UCSD-AML1 (cell line): ENCODE measurements at regions not wholly inside any gene's neighbourhood (a gene's known extent, or its start where the extent isn't known, plus 50 kb on each side); places are given as distances from the start of the nearest gene placed in this dataset.

Experiments
- DNase-seq: peaks from one replicate; lab custom pipeline; 2025; ENCODE audit not compliant: unreplicated experiment; lab: John Stamatoyannopoulos, UW

DNA sequence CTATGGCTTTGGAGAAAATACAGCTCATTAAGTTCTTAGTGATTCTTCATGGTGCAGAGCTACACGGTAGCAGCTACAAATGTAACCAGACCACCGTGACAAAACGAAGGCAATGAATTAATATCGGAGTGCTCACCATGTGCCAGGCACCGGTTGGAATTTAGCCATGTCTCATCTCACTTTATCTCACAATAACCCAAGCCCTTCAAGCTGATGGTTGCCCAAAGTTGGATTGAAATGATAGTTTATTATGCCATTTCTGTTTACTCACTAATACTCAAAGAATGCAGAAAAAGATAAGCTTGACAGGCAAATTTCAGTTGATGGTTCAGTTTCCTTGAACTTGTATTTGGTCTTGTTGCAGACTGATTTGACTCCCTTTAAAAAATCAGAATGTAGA, 312.6 kb downstream of the SKIDA1 start:
- DNase-seq: no peak

DNA sequence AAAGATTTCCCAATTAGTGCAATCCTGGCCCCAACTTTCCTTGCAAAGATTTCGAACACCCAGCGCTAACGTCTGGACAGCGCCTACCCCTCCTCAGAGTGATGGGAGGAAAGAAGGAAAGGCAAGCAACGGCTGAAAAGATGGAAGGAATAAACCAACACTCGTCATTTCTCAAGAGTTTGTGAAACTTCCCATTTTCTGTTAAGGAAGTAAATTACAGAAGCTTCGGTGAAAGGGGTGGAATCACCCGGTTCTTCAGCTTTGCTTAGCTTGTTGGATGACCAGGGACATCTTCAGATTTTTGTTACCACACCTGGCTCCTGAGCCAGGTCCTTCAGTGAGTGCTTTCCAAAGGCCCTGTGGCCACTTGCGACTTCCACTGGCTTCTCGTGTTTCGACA, 313.1 kb downstream of the SKIDA1 start:
- DNase-seq: no peak

DNA sequence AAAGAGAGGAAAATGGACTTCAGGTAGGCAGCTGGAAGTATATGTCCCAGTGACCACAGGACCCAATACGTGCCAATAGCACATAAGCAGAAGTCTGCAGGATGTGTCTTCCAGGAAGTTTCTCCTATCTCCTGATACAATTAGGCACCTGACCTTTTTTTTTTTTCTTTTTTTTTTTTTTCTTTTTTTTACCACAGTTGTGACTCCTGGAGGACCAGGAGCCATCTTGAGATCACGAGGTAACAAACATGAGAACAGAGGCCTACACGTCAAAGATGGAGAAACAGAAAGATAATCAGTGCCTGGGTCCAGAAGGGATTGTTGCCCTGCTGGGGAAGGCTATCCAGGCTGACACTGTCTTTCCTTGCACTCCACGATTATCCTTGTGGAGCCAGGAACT, 312.4 kb upstream of the NEBL start:
- DNase-seq: no peak

DNA sequence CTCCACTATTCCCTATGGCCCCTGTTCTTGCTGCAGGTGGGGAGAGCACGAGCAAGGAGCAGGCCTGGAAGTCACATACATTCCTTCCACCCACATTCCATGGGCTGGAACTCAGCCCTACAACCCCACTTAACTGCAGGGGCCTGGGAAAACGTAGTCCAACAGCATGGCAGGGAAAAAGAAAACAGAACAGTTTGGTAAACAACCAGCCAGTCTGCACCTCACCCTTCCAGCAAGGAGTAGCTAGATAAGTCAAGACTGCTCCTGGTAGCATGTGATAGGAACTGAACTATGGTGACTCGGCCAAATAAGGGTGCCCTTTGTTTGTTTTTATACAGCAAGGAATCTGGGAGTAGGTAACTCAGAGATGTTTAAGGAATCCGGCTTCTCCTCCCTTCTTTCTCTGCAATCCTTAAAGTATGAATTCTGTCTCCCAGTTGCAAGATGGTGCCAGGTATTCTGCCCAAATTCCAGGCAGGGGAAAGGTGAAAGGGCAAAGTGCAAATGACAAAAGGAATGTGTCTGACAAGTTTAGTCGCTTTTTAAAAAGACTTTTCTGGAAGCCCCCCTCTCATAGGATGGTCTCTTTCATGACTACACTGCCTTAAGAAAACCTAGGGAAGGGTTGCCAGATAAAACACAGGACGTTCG, 311.7 kb upstream of the NEBL start:
- no peak for DNase-seq

DNA sequence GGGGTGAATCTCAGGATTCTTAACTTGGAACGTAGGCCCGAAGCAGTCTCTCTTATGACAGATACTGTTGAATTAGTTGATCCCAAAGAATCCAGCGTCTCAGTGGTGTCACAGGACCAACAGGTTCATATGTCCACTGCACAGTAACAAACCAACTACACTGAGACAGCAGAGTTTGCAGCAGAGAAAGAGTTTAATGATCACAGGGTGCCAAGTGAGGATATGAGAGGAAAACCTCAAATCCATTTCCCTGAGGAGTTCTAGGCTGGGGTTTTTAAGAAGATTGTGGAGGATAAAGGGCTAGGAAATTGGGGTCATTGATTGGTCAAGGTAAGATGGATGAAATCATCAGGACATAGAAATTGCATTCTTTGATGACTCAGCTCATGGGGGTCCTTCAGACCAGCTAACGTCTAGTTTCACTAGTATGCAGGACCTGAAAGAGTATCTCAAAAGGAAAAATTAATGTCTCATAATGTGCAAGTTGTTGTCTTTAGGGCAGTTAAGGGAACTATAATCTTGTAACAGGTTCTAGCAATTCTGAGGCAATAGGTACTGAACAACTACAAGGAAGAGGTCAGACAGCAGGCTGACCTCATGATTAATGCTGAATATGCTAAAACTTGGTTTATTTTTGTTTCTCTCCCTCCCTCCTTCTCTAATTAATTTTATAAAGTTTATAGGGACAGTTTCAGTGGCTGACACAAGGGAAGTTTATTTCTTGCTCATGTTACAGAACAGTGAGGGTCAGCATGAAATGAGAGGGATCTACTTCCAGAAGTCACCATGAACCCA, 310.9 kb upstream of the NEBL start:
- DNase-seq: no peak

DNA sequence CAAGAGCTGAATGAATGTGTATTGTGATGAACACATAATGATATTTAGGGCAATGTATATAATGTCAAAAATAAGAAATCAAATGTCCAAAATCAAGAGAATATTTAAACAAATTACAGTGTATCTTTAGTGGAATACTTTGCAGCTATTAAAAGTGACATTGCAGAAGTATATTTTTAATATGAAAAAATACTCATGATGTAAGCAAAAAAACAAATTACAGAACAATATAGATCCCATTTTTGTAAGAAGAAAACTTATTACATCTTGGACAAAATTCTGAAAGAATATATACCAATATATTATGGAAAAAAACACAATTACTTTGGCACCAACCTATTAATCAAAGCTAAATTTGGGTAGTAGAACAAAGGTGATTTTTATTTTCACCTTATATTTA, 308.2 kb upstream of the NEBL start:
- DNase-seq: no peak

DNA sequence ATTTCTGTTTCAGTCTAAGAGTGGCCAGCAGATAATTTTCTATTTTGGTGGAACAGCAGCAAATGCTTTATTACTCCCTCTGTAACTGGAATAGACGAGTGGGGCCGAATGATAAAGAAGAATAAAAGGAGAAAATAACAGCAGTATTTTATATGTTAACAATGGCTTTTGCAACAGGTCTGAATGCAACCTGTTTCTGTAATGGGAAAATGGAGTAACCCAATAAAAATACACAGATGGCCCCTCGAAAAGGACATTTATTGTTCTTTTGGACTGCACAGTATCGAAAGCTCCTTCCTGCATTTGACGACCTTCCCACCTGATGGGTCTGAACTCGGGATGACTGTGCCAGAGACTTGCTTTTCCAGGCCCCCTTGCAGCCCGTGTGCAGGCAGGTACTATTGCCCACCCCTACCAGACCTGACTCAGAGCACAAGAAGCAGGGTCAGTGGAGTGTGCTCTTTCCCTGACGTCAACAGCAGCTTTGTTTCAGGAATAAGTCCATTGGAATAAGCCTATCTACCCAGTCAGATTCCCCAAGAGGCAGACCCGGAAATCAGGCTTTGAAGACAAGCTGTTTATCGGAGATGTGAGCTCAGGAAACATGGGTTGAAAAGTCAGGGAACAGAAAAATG, 306.5 kb upstream of the NEBL start:
- DNase-seq: no peak

DNA sequence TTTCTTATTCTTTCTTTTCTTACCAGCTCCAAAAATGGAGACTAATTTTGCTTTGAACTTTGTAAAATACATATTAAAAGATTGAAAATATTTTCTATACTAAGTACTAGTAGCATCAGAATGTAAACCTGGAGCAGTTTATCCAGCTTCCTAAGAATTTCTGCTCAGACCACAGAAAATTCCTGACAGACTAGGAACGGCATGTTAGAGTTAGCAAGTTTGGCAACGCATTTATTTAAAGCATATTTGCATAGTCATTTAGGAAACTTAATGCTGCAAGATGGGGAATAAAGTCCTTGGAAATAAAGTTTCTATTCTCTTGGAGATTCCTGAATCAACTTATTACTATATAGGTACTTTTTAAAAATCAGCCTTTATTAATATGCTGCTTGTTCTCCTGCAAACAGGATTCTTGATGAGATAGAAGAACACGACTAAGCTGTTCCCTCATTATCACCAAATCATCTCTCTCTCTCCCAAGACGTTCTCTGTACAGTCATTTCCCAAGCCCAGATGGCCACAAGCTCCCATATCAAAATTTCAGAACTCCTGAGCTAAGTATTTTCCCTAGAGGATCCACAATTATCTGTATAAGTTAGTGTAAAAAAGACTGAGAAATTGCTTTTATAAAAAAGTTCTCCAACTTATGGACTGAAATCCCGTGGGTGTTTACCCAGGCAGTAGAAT, 305.8 kb upstream of the NEBL start:
- no peak for DNase-seq

DNA sequence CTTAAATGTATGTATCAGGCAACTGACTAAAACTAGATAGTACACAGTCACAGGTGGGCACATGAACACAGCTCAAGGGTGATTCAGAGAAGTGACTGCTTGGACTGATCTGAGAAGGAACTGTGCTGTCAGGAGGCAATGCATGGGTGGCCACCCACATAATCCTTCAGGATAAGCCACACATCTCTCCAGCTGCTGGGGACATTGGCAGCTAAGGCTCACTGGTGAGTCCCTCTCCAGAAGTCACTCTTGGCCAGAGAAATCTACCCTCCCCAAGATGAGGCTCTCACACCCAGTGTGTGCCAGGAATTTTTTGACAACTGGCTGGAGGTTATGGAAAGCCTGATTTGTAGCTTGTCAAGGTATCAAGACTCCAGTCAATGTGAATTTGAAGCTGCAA, 302.4 kb upstream of the NEBL start:
- no peak for DNase-seq

DNA sequence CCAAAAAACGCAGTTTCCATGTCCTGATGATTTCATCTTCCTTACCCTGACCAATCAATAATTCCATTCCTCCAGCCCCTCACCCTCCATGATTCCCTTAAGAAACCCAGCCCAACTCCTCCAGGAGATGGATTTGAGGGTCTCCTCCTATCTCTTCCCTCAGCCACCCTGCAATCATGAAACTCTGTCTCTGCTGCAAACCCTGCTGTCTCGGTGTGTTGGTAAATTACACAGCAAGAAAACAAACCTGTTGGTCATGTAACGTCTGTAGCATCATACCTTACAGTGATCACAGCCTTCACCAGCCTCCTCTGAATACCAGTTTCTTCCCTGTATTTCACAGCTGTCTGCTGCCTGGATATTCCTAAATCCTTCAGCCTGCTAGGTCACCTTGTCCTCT, 300.7 kb upstream of the NEBL start:
- no peak for DNase-seq

DNA sequence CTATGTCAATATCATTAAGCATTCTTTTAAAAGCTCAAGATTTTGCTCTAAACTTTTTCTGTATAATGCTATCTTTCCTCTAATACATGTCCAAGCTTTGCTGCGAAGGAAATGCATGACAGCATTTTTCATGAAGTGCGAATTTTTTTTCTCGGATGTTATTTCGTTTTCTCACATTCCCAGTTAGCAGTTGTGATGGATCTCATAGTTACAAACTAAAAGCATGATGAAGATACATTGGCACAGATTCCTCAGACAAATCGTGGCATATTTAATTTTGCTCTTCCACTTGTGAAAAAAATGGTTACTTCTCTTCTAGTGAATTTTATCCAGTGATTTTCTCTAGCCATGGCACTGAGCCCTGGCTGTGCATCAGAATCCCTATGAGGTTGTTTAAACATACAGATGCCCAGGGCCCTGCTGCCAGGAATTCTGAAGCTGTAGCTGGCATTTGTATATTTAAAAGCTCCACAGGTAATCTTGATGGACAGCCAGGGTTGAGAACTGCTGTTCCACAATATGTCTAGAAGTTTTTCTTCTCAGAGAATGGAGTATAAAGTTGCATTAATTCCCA, 299.8 kb upstream of the NEBL start:
- no peak for DNase-seq

DNA sequence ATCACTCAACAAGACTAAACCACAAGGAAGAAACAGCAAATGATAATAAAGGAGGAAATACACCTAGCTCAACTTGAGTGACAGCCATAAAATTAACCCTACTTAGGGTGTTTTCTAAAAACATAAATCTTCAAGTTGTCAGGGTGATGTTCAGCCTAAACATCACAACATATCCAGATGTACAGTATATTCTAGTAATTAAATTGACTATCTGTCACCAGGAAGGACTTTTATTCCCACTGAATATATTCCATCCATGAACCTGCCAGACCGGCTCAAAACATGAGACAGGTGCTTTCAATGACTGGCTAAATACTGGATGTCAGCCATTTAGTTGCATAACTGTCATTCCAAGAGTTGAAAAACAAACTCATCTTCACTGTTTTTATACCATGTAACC, 298.1 kb upstream of the NEBL start:
- DNase-seq: no peak

DNA sequence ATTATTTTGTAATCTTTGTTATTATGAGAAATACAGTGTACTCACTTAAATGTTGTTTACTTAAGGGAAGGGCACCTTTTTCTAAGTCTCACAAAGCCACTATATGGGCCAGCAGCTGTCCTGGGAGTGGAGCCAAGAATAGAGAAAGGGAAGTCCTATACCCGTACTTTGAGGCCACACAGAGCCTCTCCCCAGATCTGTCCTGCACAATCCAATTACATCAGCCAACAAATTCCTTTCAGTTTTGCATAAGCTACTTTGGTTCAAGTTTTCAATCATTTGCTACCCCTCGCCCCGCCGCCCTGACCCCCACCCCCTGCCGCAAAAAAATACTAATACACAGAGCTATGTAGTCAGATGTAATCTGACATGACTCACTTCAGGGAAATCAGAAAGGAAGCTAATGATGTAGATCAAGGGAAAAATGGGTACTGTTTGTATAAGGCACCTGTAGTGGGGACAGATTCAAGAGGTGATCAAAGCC, 297.4 kb upstream of the NEBL start:
- DNase-seq: no peak

DNA sequence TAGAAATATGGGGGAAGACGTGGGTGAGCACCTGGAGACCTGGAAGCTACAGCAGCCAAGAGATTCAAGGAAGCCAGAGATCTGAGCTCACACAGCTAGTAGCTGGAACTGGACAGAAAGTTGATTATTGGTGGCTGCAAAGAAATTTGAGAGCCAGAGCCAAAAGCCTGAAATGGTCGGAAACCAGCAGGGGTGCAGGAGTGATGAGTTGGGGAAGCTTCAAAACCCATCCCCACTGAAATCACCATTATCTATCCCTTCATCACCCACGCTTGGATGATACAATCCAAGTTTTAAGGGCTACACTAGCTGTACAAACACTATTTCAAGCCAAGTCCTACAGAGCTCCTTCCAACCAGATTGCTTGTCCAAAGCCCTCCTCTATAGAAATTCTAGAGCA, 296.1 kb upstream of the NEBL start:
- DNase-seq: no peak

DNA sequence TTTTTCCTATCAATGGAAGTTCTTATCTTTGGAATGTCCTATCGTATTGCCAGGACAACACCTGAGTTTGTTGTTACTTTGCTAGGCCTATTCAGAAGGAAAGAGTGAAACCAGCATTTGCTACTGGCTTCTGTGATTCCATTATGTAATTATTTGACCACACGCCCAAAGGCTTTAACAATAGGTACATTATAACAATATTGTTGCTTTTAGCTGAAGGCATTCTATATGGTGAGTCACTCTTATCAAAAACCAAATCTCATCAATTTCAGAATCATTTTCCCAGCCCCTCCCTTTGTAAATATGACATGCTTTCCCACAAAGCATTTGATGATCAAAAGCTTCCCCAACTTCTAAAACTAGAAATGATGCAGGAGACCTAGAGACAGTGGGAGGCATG, 294.4 kb upstream of the NEBL start:
- no peak for DNase-seq

DNA sequence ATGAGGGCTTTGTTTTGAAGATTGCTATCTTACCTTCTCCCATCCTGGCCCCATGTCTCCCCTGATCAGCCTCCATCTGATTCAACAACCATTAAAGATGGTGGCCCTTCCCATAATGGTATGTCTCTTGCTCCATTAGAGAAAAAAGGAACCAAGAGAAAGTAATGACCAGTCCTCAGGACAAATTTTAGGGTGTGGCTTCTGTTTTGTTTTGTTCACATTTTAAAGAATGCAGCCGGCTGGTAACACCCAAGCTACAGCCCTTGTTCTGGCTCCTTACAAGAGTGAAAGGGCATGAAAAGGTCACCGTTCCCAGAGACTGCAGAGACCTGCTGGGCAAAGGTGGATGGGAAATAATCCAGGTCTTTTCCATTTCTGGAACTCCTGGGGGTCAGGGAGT, 287.9 kb upstream of the NEBL start:
- DNase-seq: no peak

DNA sequence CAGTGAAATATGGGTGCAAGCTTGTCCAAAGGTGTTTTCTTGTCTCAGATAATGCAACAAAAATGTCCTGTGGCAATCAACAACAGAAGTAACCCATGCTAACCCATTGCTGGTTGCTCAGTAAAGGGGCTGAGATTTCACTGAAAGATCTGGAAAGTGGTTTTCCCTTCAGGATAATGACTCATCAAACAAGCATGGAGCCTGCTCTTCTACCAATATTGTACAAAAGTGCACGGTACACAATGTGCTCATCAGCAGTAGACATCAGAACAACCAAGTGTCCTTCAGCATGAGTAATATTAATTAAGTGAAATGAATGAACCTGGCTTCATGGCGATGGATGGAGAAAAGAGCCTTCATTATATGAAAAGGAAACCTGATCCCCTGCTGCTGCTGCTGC, 287.1 kb upstream of the NEBL start:
- no peak for DNase-seq

DNA sequence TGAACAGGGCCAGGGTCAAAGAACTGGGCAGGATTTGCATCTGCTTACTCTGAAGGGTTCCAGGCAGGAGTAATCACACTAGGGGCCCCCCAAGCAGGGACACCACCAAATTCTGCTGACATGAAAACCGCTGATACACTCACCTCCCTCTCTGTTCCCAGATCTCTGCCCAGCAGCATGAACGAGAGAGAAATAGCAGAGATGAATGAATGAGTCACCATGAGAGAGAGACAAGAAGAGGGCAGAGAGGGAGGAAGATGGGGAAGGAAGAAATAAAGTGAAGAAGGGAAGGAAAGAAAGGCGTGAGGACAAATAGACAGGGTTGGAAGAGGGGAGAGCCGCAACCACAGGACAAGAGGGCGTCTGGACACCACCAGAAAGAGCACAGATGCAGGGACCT, 285.9 kb upstream of the NEBL start:
- no peak for DNase-seq

DNA sequence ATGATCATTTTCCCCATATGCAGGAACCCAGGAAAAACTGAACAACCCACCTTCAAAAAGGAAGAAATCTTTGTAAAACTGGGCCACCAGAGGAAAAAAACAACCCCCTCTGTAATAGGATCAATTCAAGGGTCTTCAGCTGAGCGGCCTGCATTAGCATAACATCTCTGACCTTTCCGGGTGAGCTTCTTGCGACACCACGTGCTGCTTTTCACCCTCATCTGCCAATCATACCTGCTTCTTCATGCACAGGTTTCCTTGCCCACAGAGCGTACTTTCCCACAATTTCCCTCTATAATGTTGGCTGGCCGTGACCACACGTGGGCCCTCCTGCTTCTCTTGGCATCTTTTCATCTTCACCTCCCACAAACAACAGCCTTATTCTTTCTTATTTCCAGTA, 284.3 kb upstream of the NEBL start:
- DNase-seq: no peak

DNA sequence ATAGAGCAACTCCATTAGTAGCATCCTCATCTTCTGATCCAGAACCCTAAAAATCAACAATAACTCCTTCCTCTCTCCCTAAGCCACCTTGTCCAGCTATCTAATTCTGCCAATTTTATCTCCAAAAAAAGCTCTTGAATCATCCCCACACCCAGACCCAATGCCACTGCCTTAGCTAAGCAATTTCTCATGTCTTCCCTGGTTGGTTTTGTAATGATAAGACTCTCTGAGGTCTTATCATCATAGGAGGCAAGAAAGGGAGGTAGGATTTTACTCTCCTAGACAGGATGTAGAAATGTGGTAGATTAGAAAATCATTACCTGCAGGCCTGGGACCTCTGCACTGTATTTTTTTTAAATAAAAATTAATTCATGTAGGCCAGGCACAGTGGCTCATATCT, 283.5 kb upstream of the NEBL start:
- DNase-seq: no peak

DNA sequence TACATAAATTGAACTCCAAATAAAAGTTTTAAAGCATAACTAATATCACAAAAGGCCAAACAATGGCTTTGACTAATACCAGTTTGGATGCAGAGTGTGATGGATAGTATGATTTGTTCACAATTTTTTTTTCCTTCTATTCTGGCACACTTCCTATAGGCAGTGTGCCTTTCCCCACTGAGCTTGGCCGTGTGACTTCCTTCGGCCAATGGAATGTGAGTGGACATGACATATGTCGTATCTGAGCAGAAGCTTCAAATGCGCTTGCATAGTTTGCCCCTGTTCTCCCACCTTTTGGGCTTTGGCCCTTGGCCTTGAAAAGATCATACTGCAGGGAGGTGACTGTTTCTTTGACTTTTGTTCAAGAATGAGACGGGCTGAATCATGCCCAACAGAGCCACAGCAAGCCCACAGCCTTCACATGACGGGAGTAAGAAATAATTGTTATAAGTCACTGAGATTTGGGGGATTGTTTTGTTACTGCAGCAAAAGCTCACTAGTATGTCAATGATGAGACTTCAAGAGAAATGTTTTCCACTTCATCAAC, 279.9 kb upstream of the NEBL start:
- no peak for DNase-seq
